ENCODE measurements at regions not wholly inside any gene's neighbourhood (a gene's known extent, or its start where the extent isn't known, plus 50 kb on each side); places are given as distances from the start of the nearest gene placed in this dataset.

- no peak for TF ChIP-seq ZNF592 (IDR thresholded peaks at IDR 0.05)
These were observed 256.4 kb downstream of the NUAK1 start (continued) for GRCh38 chr12:105882404-105882803.

GRCh38 chr12:105887131-105887530 lies 251.6 kb downstream of the NUAK1 start:
- CTCF ChIA-PET: no interaction called here
- no TSS peak for BruUV-seq (replicated peaks)
- in situ Hi-C loops (cut with MboI): no loop called here

More at GRCh38 chr12:105887131-105887530, 251.6 kb downstream of the NUAK1 start:
- Histone ChIP-seq H3K4me1 (ENCODE audit: control insufficient read depth, insufficient read depth, low read length) (no peaks in the 10 kb centered on the region), H3K79me2 (ENCODE audit: control insufficient read depth, insufficient read depth, low read length) (no peaks in the 10 kb centered on the region), H3K27ac (ENCODE audit: control insufficient read depth, insufficient read depth) (no peak overlapping the region), H3K4me2 (ENCODE audit: control insufficient read depth, insufficient read depth) (no peak overlapping the region), H3K9me3 (replicated peaks; ENCODE audit: control insufficient read depth, insufficient read depth, low read length) (no peaks in the 10 kb centered on the region), H4K20me1 (ENCODE audit: control insufficient read depth, insufficient read depth) (no peaks in the 10 kb centered on the region), H3K9ac (ENCODE audit: control insufficient read depth, insufficient read depth, low read length) (no peak overlapping the region), H2AFZ (ENCODE audit: control insufficient read depth, low read depth, low read length) (no peak overlapping the region), H3K4me3 (no peak overlapping the region), H3K27me3 (replicated peaks in 1 of 2; ENCODE audit: control insufficient read depth in 2 of 2, insufficient read depth in 2 of 2, low read length in 1 of 2) (no peaks in the 10 kb centered on the region), H3K36me3 (ENCODE audit: control insufficient read depth in 2 of 2, insufficient read depth in 2 of 2, low read length in 1 of 2) (no peaks in the 10 kb centered on the region)
- ChIA-PET POLR2A (no interaction called here), SMC1A (ENCODE audit: uncharacterized antibody, unreplicated experiment) (no interaction called here), RAD21 (ENCODE audit: unreplicated experiment) (no interaction called here)
- FAIRE-seq (no peak), DNase-seq (ENCODE audit: low read depth, low spot score) (no peak), ATAC-seq (no peak)
- WGBS (ENCODE audit: insufficient coverage, insufficient replicate concordance, low lambda C conversion rate, missing lambda C conversion rate): 29% methylated on average over 3 of the region's 3 CpGs
- TF ChIP-seq E2F8 (IDR thresholded peaks at IDR 0.05; ENCODE audit: low read depth, partially characterized antibody) (no peak), HSF1 (IDR thresholded peaks at IDR 0.05; ENCODE audit: low read depth, low read length) (no peak), SUZ12 (IDR thresholded peaks at IDR 0.05; ENCODE audit: unreplicated experiment) (no peak), BCLAF1 (IDR thresholded peaks at IDR 0.05) (no peak), NFYA (IDR thresholded peaks at IDR 0.05; ENCODE audit: borderline replicate concordance, low read depth, low read length) (no peak), RFX5 (IDR thresholded peaks at IDR 0.05; ENCODE audit: low read depth, low read length) (no peak), TARDBP (IDR thresholded peaks at IDR 0.05; ENCODE audit: borderline replicate concordance) (no peak)
- intact Hi-C loops (cut with micrococcal nuclease; ENCODE audit: unreplicated experiment): no loop called here
